22Rv1 (cell line): ENCODE measurements at regions not wholly inside any gene's neighbourhood (a gene's known extent, or its start where the extent isn't known, plus 50 kb on each side); places are given as distances from the start of the nearest gene placed in this dataset.

Experiments
- H3K27ac ChIP-seq: fragments of 450-650 bp; 2 replicates; pipeline ENCODE4 v1.5.1; 2017
- CTCF ChIP-seq: fragments of 450-650 bp; IDR thresholded peaks from 2 replicates; pipeline ENCODE4 v1.5.1; 2017; ENCODE audit warnings: mild to moderate bottlenecking
- ZFX ChIP-seq: fragments of 450-650 bp; IDR thresholded peaks from 2 replicates; pipeline ENCODE4 v1.6.1; 2017; ENCODE audit warnings: antibody characterized with exemption, borderline replicate concordance

- no peak overlapping the region for H3K27ac ChIP-seq
- TF ChIP-seq CTCF = no peak
- no peak for TF ChIP-seq ZFX
These were observed 164.8 kb upstream of the KL start for GRCh38 chr13:32851083-32852069.

- no peak overlapping the region for H3K27ac ChIP-seq
- TF ChIP-seq CTCF (no peak), ZFX (no peak)
These were observed 163.7 kb upstream of the KL start for GRCh38 chr13:32852526-32852925.

GRCh38 chr13:32857077-32857476 is 159.1 kb upstream of the KL start:
- TF ChIP-seq ZFX = no peak
- no peak for TF ChIP-seq CTCF
- no peak overlapping the region for H3K27ac ChIP-seq

GRCh38 chr13:32857689-32858088 is 158.5 kb upstream of the KL start:
- H3K27ac ChIP-seq = no peak overlapping the region
- TF ChIP-seq CTCF = no peak
- TF ChIP-seq ZFX = no peak

- TF ChIP-seq ZFX = no peak
- no peak for TF ChIP-seq CTCF
- H3K27ac ChIP-seq = no peak overlapping the region
These were observed 156.4 kb upstream of the KL start for GRCh38 chr13:32859707-32860292.

- no peak overlapping the region for H3K27ac ChIP-seq
- TF ChIP-seq CTCF = no peak
- no peak for TF ChIP-seq ZFX
These were observed 154.9 kb upstream of the KL start for GRCh38 chr13:32861304-32861703.

GRCh38 chr13:32863596-32863995 is 152.6 kb upstream of the KL start:
- no peak overlapping the region for H3K27ac ChIP-seq
- no peak for TF ChIP-seq CTCF
- TF ChIP-seq ZFX = no peak
